Uterus (tissue), 3 donors: ENCODE measurements at regions not wholly inside any gene's neighbourhood (a gene's known extent, or its start where the extent isn't known, plus 50 kb on each side); places are given as distances from the start of the nearest gene placed in this dataset.

Source experiments
- DNase-seq, 2 donors: peaks; one replicate each; pipeline ENCODE4 v3.0.0-alpha.2; 2019 to 2020
- H3K27ac ChIP-seq, 2 donors: fragments of 200-600 bp; sonication (generic); 1 replicate in 1 of 2; 2 replicates in 1 of 2; pipeline ENCODE4 v1.5.1; 2016 to 2018
- H3K27me3 ChIP-seq, 2 donors: fragments of 200-600 bp; sonication (generic); one replicate each; pipeline ENCODE4 v1.5.1; 2018 to 2019; ENCODE audit warnings: control low read depth in 1 of 2
- H3K36me3 ChIP-seq, 2 donors: fragments of 200-600 bp; sonication (generic); one replicate each; pipeline ENCODE4 v1.5.1; 2019; ENCODE audit warnings: control low read depth in 1 of 2
- H3K4me1 ChIP-seq, 2 donors: fragments of 200-600 bp; sonication (generic); one replicate each; pipeline ENCODE4 v1.5.1; 2018 to 2019; ENCODE audit warnings: control low read depth in 1 of 2
- H3K4me3 ChIP-seq, 2 donors: fragments of 200-600 bp; sonication (generic); 1 replicate in 1 of 2; 2 replicates in 1 of 2; pipeline ENCODE4 v1.5.1; 2018 to 2019; ENCODE audit warnings: mild to moderate bottlenecking in 1 of 2
- H3K9me3 ChIP-seq, 2 donors: fragments of 200-600 bp; sonication (generic); one replicate each; pipeline ENCODE4 v1.5.1; 2019; ENCODE audit warnings: control low read depth in 1 of 2
- CTCF ChIP-seq, 4 experiments: fragments of 200-600 bp in 2 of 4; fragments of 450-650 bp in 2 of 4; sonication (generic) in 2 of 4; IDR thresholded peaks; one replicate each; pipeline ENCODE4 v1.5.1; 2016 to 2019; ENCODE audit warnings: antibody characterized with exemption in 4 of 4, mild to moderate bottlenecking in 2 of 4, moderate library complexity in 1 of 4
- POLR2A ChIP-seq, 2 donors: fragments of 450-650 bp; IDR thresholded peaks; one replicate each; pipeline ENCODE4 v1.6.1; 2016; ENCODE audit warnings: antibody characterized with exemption in 2 of 2, mild to moderate bottlenecking in 1 of 2, moderate library complexity in 1 of 2
- intact Hi-C: fragments of 100-400 bp; cut with DNase I; formaldehyde crosslinking; loops from one replicate; pipeline ENCODE4 v1.15.1; 2023; ENCODE audit warnings: low total_unique reads
- donor health status: DM: yes; HTN: yes; CAD: no.

- Histone ChIP-seq H3K9me3 (no peaks in the 10 kb centered on the region), H3K4me3 (no peak overlapping the region), H3K36me3 (no peaks in the 10 kb centered on the region), H3K27ac (peak overlapping the region; percentile 39 to 80), H3K4me1 (no peaks in the 10 kb centered on the region), H3K27me3 (no peaks in the 10 kb centered on the region)
- intact Hi-C loops: no loop called here
- no peak for DNase-seq
- TF ChIP-seq CTCF (IDR thresholded peaks at IDR 0.05) (no peak), POLR2A (IDR thresholded peaks at IDR 0.05) (no peak)
Observed at GRCh38 chr1:168892931-168893330, 163.9 kb upstream of the DPT start.

GRCh38 chr1:168893359-168893801 lies 164.4 kb upstream of the DPT start:
- Histone ChIP-seq H3K4me1 (no peaks in the 10 kb centered on the region), H3K27me3 (no peaks in the 10 kb centered on the region), H3K4me3 (no peak overlapping the region), H3K27ac (peak overlapping the region; percentile 39 to 80), H3K36me3 (no peaks in the 10 kb centered on the region), H3K9me3 (no peaks in the 10 kb centered on the region)
- intact Hi-C loops: no loop called here
- DNase-seq: peak; percentile 68 to 77
- no peak for TF ChIP-seq CTCF (IDR thresholded peaks at IDR 0.05)
- TF ChIP-seq POLR2A (IDR thresholded peaks at IDR 0.05): no peak

GRCh38 chr1:168894397-168894903 lies 165.4 kb upstream of the DPT start:
- TF ChIP-seq POLR2A (IDR thresholded peaks at IDR 0.05) (no peak), CTCF (IDR thresholded peaks at IDR 0.05) (no peak)
- intact Hi-C loops: no loop called here
- H3K27ac ChIP-seq: peak overlapping the region in 1 of 2 donors; percentile 80
- no peaks in the 10 kb centered on the region for H3K9me3 ChIP-seq
- no peaks in the 10 kb centered on the region for H3K36me3 ChIP-seq
- no peak for DNase-seq
- no peaks in the 10 kb centered on the region for H3K4me1 ChIP-seq
- H3K27me3 ChIP-seq: no peaks in the 10 kb centered on the region
- H3K4me3 ChIP-seq: no peak overlapping the region

- TF ChIP-seq POLR2A (IDR thresholded peaks at IDR 0.05) (no peak), CTCF (IDR thresholded peaks at IDR 0.05) (no peak)
- Histone ChIP-seq H3K4me3 (no peak overlapping the region), H3K27ac (no peak overlapping the region), H3K4me1 (no peaks in the 10 kb centered on the region), H3K9me3 (no peaks in the 10 kb centered on the region), H3K27me3 (no peaks in the 10 kb centered on the region), H3K36me3 (no peaks in the 10 kb centered on the region)
- no peak for DNase-seq
- intact Hi-C loops: no loop called here
Observed at GRCh38 chr1:168897249-168897648, 168.2 kb upstream of the DPT start.

- H3K27me3 ChIP-seq: no peaks in the 10 kb centered on the region
- H3K27ac ChIP-seq: no peak overlapping the region
- DNase-seq: no peak
- TF ChIP-seq POLR2A (IDR thresholded peaks at IDR 0.05): no peak
- TF ChIP-seq CTCF (IDR thresholded peaks at IDR 0.05): no peak
- no peaks in the 10 kb centered on the region for H3K36me3 ChIP-seq
- intact Hi-C loops: no loop called here
- no peaks in the 10 kb centered on the region for H3K9me3 ChIP-seq
- H3K4me3 ChIP-seq: no peak overlapping the region
- H3K4me1 ChIP-seq: no peaks in the 10 kb centered on the region
Observed at GRCh38 chr1:168903237-168903830, 174.3 kb upstream of the DPT start.
